ELF-1 (cell line): ENCODE measurements at regions not wholly inside any gene's neighbourhood (a gene's known extent, or its start where the extent isn't known, plus 50 kb on each side); places are given as distances from the start of the nearest gene placed in this dataset.
"Not testable (repeated sequence)": the region's sequence is repeated elsewhere in the genome, so short reads cannot be mapped to it uniquely, and the experiment has no call there.

ENCODE experiments used
- DNase-seq: peaks from one replicate; pipeline ENCODE4 v3.0.0-alpha.2; 2016; ENCODE audit warnings: low read depth, low spot score

DNA sequence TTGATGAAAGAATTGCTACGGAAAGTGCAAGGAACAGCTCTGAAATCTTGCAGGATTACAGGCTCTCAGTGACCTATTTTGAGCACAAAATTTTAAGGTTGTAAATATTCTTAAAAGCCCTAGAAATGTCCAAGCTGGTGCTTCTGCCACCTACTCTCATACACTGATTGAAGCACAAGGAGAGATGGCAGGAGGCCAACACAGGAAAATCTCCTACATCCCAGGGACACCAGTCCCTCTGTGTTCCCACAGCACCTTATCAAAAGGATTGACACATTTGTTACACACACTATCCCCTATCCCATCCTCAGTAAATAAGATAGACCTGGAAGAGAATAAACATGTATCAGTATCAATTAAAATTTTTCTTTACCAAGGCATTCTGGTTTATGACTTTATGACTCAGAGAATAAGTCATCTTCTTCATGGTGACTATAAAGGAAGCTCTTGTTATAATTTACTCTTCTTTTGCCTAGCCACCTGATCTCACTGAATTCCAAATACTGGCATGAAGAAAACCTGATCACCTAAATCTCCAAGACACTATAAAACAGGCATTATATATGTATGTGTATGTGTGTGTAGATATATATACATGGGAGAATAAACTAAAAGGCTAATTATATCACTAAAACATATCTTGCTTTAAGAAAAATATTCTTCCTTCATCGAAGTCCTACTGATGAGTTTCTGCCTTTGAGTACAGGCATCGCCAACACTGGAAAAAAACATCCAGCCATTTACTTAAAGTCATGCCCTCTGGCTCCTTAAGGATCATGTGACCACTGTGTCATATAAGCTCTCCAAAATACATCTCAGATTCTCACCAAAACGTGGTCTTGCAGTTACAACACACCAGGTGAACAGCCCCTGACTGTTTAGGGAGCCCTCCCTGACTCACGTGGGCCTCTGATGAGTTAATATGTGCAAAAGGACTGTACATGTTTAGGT is 208.1 kb upstream of the NR2F2 start:
- peak; percentile 5 for DNase-seq

DNA sequence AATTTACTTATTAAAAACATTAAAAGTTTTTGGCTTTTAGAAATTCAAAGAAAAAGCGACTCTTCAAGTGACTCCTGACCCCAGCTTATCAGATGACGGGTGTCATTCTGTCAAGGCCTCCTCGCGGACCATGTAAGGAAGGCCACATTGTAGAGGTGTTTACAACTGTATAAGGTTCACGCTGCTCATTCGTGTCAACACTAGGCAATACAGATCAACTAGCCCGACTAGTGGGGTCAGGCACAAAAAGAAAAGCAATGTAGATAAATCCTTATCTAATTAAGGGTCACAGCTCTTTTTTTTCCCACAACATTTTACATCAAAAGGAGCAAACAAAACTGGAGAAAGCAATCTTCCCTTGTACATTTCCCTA is 207.5 kb upstream of the NR2F2 start:
- peak; percentile 10 for DNase-seq

DNA sequence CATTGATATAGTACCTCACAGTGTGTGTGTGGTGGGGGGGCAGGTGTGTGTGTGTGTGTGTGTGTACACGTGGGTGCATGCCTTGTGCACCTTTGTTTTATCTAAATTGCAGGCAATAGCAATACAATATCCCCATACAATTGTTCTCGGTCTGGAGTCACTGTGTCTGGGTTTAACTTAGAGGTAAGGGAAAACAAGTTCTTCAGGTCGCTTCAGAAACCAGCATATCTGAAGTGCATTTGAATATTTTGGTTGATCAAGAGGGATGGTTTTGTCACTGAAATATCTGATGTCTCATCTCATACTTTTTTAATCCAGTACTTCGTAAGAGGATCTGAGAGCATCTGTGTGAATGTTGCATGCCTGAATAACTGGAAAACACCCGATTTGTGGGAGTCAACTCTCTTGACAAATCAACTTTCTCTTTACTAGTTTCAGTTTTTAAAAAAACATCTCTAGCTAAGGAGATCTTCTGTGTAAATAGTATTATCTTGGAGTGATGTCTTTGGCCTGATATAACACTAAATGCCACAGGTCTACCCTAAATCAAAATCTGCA is 206.8 kb upstream of the NR2F2 start:
- no peak for DNase-seq

DNA sequence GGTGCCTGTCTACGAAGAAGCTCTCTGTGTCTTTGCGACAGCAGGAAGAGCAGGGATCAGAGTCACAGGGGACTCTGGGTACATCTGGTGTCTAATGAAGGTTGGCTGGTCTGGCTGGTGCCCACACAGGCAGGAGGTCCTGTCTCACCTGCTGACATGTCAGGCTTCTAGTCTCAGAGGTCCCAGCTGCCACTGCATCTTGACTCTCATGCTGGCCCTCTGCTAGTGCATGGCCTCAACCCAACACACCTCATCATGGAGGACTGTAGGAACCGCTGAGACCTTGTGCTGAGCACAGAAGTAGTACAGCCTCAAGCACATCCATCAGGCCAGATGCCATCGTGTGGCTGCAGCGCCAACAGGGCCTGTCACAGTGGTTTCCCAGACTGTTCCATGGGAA is 206.1 kb upstream of the NR2F2 start:
- no peak for DNase-seq

DNA sequence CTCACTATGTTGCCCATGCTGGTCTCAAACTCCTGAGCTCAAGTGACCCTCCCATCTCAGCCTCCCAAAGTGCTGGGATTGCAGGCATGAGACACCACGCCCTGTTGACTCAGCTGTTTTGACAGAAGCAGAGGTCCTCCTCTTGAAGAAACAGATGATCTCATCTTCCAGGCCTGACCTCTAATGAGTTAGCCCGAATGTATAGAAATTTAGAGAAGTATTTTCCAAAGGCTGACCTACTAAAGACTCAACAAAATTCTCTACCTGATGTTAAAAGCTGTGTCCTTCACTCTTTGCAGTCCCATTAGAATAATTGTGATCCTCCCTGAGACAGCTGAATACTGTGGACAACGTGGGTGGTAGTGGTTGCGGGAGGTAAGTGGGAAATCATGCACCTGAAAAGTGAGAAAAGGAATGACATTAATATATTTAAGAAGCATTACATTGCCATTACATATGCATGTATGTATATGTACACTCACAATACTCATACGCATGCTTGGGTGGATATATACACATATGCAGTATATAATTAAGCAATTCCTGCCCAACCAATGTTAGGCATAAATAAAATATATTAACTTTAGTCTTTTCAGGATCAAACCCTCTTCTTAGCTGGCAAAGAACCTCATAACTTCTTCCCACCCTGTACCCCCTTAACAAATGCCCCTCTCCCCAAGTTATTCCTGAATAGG is 204.6 kb upstream of the NR2F2 start:
- DNase-seq: peak; percentile 6

DNA sequence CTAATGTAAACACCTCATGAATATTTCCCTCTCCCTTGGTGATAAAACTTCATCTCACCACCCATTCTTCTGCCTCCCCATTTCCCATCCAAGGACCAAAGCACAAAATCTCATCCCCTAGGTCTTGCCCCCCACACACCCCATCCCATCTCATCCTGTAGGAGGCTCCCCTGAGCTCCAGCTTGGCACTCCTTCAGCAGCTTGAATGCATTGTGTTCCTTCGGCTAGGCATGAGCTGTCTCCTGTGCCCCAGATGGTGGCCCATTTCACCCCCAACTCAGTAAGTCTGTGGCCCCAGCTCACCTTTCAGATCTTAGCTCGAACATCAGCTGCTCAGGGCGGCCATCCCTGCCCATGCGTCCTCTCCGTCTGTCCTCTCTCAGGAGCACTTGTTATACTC is 203.6 kb upstream of the NR2F2 start:
- DNase-seq: no peak

DNA sequence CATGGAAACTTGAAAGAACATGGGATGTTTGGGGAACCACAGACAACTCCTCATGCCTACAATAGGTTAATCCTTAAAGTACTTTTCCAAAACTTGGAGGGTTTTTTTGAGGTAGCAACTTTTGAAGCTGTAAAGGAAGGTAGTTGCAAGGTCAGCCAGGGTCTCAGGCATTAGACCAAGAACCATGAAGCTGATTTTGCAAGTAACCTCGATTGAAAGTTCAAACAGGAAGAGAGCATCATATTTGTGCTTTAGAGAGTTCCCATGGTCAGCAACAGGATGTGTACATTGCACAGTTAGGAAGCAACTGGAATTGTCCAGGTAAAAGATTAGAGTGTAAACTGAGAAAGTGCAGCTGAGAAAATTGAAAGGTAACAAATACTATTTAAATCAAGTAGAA is 199.8 kb upstream of the NR2F2 start:
- no peak for DNase-seq

DNA sequence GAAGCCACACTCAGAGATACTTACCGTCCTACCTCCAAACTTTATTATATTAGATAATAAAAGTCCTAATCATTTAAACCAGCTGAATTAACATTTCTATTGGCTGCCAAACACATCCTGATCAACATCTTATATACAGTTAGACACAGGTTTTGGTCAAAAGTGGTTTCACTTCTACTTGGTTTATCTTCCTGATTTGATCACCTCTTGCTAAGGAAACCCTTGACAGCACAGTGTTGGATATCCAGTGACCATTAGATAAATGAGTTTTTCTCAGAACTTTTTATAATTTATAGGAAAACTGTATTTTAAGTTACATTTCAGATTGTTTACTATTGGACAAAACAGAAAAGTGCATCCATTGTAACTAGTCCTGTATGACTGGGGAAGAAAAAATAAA is 198.4 kb upstream of the NR2F2 start:
- no peak for DNase-seq

DNA sequence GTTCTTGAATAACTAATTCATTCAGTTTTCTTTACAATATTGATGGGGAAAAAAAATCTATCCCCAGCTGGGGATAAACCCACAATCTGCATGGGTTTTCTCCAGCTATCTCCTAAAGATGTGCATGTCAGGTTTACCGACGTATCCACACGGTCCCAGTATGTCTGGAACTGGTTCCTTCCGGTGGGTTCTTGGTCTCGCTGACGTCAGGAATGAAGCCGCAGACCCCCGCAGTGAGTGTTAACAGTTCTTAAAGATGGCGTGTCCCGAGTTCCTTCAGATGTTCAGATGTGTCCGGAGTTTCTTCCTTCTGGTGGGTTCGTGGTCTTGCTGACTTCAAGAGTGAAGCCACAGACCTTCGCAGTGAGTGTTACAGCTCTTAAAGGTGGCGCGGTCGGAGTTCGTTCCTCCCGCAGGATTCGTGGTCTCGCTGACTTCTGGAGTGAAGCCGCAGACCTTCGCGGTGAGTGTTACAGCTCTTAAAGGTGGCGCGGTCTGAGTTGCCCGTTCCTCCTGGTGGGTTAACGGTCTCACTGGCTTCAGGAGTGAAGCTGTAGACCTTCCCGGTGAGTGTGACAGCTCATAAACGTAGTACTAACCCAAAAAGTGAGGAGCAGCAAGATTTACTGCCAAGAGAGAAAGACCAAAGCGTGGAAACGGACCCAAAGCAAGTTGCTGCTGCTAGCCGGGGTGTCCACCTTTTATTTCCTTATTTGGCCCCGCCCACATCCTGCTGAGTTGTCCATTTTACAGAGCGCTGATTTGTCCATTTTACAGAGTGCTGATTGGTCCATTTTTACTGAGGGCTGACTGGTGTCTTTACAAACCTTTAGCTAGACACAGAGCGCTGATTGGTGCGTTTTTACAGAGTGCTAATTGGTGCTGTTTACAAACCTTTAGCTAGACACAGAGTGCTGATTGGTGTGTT is 195.1 kb upstream of the NR2F2 start:
- DNase-seq: no peak

DNA sequence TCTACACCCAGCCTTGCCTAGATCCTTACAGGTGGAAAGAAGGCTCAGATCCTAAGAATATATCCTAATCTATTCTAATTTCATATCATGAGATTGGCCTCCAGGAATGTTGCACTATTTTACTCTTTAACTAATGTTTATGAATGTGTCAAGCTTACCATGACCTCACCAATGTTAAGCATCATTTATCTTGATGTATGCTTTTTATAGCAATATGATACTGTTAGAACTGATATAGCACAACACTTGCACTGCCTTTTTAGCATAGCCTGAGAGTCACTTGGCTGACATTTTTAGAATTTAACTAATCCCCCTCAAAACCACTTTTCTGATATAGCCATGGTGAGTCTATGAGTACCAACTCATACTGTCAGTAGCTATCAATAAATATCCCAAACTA is 191.5 kb upstream of the NR2F2 start:
- DNase-seq: no peak

DNA sequence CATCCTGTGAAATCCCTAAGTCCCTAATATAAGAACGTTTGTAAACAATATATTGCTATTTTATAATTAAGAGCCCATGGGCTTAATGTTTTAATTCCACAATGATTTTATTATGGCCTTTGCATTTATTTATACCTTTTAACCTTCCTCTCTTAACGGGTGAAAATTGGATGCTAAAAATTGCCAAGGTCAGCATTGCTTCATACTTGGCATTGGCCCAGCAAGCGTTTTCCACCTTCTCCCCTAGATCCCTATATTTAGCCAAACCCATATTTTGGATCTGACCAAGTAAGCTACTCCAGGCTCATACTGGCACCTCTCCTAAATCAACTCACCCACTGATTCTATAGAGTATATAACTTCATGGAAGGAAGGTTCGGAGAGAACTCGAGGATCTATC is 188.0 kb upstream of the NR2F2 start:
- DNase-seq: no peak

DNA sequence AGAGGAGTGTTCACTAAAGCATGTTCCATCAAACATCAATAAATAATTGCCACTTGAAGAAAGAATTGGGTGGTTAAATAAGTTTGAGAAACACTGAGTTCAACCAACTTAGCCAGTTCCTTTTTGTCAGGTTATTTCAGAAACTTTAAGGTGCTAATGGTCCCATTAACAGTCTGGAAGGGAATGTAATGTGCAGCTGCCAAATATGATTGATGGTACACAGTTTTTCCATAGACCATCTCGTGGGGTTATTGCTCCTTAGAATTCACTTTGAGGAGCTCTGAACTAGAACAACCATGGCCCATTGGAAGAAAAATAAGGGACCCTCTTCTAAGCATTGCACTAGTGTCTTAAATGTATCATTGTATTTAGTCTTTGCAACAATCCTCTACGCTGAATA is 185.8 kb upstream of the NR2F2 start:
- DNase-seq: no peak

DNA sequence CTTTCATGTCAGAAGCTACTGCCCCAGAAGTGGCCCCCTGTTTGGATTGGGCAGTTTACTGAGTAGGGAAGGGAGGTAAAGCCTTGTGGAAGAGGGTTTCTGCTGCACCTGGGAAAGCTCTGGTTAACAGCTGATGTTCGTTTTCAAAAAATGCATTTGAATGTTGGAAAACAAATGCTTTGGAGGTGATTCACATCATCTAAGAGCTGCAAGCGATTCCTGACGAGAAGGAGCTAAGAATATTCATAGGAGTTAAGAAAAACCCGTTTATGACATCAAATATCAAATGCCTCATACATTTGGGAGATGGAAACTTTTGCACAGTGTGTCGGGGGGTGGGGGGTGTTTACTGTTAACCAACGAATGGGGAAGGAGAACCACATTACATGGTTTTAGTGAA is 183.8 kb upstream of the NR2F2 start:
- no peak for DNase-seq

DNA sequence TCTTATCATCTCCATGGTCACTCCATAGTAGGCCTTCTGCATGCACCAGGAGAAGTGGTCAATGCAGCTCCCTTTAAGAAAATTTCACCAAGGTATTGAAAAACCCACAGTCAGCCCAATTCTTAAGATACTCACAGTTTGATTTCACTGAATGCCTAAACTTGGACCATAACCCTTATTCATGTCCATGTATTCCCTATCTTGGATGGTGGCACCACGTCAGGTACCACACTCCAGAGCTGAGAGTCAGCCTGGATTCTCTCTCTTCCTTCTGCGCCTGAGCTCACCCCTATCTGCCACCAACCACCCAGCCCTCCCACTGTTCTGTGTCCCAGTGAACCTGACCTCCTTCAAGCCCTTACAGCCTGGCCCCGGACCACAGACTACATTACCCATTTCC is 183.2 kb upstream of the NR2F2 start:
- DNase-seq: no peak

DNA sequence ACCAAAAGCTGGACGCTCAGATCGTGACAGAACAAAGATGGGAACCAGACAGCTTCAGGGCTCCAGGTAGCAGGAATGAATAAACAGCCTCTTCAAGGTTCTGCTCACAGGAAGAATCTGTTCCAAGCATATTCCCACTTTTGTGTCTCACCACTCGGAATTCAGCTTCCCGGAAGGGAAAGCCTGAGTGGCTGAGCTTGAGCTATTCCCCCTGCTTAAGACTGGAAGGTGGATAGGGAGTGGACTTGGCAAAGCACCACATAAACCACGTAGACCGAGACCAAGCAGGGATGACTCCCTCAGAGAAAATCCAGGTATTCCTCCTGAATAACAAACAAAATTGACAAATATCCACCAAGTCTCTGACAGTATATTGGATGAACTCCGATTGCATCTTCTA is 180.2 kb upstream of the NR2F2 start:
- DNase-seq: no peak

DNA sequence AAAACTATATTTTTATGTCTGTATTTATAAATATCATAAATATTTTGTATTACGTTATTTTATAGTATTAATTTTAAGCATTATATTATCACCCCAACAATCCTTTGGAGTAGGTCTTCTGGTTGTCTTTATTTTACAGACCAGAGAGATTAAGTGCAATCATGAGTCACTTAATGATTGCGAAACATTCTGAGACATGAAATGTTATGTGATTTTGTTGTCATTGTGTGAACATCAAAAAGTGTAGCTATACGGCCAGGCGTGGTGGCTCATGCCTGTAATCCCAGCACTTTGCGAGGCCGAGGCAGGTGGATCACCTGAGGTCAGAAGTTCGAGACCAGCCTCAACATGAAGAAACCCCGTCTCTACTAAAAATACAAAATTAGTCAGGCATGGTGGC is 178.8 kb upstream of the NR2F2 start:
- not testable (repeated sequence) for DNase-seq

DNA sequence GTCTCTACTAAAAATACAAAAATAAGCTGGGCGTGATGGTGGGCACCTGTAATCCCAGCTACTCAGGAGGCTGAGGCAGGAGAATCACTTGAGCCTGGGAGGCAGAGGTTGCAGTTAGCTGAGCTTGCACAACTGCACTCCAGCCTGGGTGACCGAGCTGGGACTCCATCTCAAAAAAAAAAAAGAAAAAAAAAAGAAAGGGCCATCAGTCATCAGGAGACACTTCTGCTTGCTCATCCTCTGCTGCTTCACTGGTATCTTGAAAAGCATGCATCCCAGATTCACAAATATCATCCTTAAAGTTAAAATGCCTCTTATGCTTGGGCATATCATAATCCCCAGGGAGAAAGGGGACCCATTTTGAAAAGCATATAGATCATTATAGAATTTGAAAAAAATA is 176.6 kb upstream of the NR2F2 start:
- DNase-seq: no peak

DNA sequence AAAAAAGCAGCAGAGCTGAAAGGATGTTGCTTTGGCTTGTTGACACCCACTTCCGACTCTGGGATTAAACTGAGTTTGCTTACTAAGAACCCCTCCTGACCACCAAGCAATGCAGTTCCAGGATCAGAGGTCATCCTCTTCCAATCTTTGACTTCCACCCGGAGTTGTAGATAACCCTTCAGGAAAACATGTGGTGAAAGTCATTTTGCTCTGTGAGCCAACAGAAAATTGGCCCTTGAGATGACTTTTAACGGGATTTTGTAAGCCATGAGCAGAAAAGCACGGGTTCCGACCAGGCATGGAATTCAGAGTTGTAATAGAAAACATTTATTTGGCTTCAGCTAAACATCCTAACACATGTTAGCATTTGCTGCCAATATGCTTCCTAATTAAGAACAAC is 171.6 kb upstream of the NR2F2 start:
- DNase-seq: no peak

DNA sequence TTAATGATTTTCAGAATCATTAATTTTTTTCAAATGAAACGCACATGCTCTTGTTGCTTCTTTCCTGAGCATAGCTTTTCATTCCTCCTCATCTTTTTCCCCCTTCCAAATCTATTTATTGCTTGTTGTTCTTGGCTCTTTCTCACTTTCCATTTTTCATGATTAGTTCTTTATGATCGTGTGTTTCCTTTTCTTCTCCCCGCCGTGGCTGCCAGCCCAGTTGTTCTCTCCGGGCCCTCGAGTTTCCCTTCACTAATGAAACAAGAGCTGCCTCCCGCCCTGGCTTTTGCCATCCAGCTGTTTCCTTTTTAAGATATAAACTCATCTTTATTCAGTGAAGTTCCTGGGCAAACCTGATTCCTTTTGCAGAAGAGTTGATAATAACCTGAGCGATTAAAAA is 170.2 kb upstream of the NR2F2 start:
- DNase-seq: no peak

DNA sequence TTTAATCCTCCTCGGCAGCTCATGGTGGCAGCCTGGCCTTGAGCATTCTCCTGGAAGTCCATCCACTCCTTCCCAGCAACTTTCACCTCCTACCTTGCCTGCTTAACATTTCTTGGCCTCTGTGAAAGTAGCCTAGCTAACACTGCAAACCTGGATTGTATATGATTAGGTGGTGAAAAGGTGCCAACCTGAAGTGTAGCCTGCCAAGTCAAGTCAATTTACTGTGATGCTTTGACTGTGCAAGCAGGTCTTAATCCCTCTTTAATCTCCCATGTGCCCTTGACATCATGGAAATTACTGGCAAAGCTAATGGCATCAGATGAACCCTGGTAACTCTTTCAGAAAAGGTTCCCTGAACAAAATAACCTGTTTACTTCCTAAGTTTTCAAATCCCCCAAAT is 169.7 kb upstream of the NR2F2 start:
- DNase-seq: no peak

DNA sequence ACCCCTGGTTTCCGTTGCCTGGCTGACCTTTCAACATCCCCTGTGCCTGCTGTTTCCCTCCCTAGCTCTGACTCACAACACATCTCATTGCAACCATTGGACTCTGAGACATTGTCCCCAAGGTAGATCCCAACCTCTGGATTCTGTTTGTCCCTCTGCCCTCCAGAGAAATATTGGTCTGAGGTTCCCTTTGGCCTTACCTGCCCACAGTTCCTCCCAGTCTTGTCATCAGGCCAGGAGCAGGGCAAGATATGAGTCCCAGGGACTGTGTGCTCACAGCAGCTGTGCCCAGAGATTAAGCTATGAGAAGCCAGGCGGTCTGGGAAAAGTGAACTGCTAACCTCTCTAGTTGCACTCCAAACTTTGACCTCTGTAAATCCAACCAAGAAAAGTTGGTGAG is 168.2 kb upstream of the NR2F2 start:
- DNase-seq: no peak

DNA sequence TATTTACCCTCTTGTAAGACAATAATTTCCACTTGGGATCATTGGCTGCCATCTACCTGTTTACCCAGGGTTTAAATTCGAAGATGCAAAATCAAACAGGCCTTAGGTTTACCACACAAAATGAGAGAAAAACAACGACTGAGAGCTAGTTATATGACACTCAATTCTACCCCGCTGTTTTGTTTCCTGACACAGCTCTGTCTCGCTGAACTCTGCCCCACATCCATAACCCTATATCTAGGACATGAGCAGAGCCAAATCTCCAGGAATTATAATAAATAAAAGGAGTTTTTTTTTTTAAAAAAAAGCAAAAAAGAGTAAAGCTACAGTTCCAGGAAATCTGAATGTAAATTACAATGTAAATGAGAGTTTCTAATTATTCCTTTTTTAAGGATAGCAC is 165.4 kb upstream of the NR2F2 start:
- DNase-seq: no peak
